HepG2 (cell line): ENCODE measurements at regions not wholly inside any gene's neighbourhood (a gene's known extent, or its start where the extent isn't known, plus 50 kb on each side); places are given as distances from the start of the nearest gene placed in this dataset.

Experiments used
- BHLHE40 ChIP-seq: IDR thresholded peaks from 2 replicates; pipeline ENCODE4 v1.6.1; 2011; ENCODE audit warnings: low read length, improper control_type of control experiment
- FUBP1 ChIP-seq: sonication (generic); formaldehyde crosslinking; IDR thresholded peaks from 2 replicates; pipeline ENCODE4 v1.5.1; 2020; ENCODE audit warnings: missing genetic modification reagents, mild to moderate bottlenecking, borderline replicate concordance
- GATA4 ChIP-seq: sonication (generic); IDR thresholded peaks from 2 replicates; pipeline ENCODE4 v1.6.1; 2016; ENCODE audit warnings: antibody characterized with exemption, low read depth, borderline replicate concordance
- HMG20A ChIP-seq: IDR thresholded peaks from 2 replicates; pipeline ENCODE4 v1.6.1; 2016; ENCODE audit warnings: borderline replicate concordance
- ISX ChIP-seq: sonication (generic); formaldehyde crosslinking; conservative IDR thresholded peaks from 2 replicates; pipeline ENCODE4 v1.5.0; 2020; ENCODE audit warnings: missing genetic modification reagents
- MED13 ChIP-seq: sonication (generic); formaldehyde crosslinking; IDR thresholded peaks from 2 replicates; pipeline ENCODE4 v1.5.0; 2020; ENCODE audit warnings: missing genetic modification reagents
- NCOA1 ChIP-seq: sonication (generic); formaldehyde crosslinking; IDR thresholded peaks from 2 replicates; pipeline ENCODE4 v1.9.0; 2021; ENCODE audit warnings: missing genetic modification reagents
- RBAK ChIP-seq: sonication (generic); formaldehyde crosslinking; IDR thresholded peaks from 2 replicates; pipeline ENCODE4 v1.5.1; 2020; ENCODE audit warnings: mild to moderate bottlenecking, missing genetic modification reagents
- SAP130 ChIP-seq: IDR thresholded peaks from 2 replicates; pipeline ENCODE4 v1.6.1; 2016; ENCODE audit warnings: low read depth
- ZBTB39 ChIP-seq: sonication (generic); formaldehyde crosslinking; IDR thresholded peaks from 2 replicates; pipeline ENCODE4 v1.5.0; 2020; ENCODE audit warnings: missing genetic modification reagents
- ZNF121 ChIP-seq: sonication (generic); formaldehyde crosslinking; IDR thresholded peaks from 2 replicates; pipeline ENCODE4 v1.5.0; 2020; ENCODE audit warnings: mild to moderate bottlenecking, missing genetic modification reagents
- ZNF225 ChIP-seq: sonication (generic); formaldehyde crosslinking; IDR thresholded peaks from 2 replicates; pipeline ENCODE4 v1.4.0; 2020; ENCODE audit warnings: mild to moderate bottlenecking, missing genetic modification reagents
- ZNF776 ChIP-seq: sonication (generic); formaldehyde crosslinking; IDR thresholded peaks from 2 replicates; pipeline ENCODE4 v1.4.0; 2020; ENCODE audit warnings: mild to moderate bottlenecking, missing genetic modification reagents
- ZSCAN9 ChIP-seq: IDR thresholded peaks from 2 replicates; pipeline ENCODE4 v1.6.1; 2016; ENCODE audit warnings: borderline replicate concordance
- TF ChIP-seq, protein P1 (sequence below): sonication (generic); formaldehyde crosslinking; IDR thresholded peaks from 2 replicates; pipeline ENCODE4 v1.4.0; 2020; ENCODE audit warnings: missing genetic modification reagents
- TF ChIP-seq, protein P2 (sequence below), 2 experiments: sonication (generic) in 1 of 2; formaldehyde crosslinking in 1 of 2; IDR thresholded peaks; 2 replicates each; pipeline versions ENCODE4 v1.5.1 to v1.6.1; 2011 to 2020; ENCODE audit warnings: borderline replicate concordance in 1 of 2, low read depth in 1 of 2, low read length in 1 of 2, mild to moderate bottlenecking in 1 of 2, missing genetic modification reagents in 1 of 2, moderate library complexity in 1 of 2
- TF ChIP-seq, protein P3 (sequence below): sonication (generic); formaldehyde crosslinking; IDR thresholded peaks from 2 replicates; pipeline ENCODE4 v1.5.0; 2020; ENCODE audit warnings: missing genetic modification reagents
- TF ChIP-seq, protein P4 (sequence below): sonication (generic); formaldehyde crosslinking; IDR thresholded peaks from 2 replicates; pipeline ENCODE4 v1.8.1; 2023; ENCODE audit warnings: mild to moderate bottlenecking, missing genetic modification reagents

- TF ChIP-seq, protein P1, sequence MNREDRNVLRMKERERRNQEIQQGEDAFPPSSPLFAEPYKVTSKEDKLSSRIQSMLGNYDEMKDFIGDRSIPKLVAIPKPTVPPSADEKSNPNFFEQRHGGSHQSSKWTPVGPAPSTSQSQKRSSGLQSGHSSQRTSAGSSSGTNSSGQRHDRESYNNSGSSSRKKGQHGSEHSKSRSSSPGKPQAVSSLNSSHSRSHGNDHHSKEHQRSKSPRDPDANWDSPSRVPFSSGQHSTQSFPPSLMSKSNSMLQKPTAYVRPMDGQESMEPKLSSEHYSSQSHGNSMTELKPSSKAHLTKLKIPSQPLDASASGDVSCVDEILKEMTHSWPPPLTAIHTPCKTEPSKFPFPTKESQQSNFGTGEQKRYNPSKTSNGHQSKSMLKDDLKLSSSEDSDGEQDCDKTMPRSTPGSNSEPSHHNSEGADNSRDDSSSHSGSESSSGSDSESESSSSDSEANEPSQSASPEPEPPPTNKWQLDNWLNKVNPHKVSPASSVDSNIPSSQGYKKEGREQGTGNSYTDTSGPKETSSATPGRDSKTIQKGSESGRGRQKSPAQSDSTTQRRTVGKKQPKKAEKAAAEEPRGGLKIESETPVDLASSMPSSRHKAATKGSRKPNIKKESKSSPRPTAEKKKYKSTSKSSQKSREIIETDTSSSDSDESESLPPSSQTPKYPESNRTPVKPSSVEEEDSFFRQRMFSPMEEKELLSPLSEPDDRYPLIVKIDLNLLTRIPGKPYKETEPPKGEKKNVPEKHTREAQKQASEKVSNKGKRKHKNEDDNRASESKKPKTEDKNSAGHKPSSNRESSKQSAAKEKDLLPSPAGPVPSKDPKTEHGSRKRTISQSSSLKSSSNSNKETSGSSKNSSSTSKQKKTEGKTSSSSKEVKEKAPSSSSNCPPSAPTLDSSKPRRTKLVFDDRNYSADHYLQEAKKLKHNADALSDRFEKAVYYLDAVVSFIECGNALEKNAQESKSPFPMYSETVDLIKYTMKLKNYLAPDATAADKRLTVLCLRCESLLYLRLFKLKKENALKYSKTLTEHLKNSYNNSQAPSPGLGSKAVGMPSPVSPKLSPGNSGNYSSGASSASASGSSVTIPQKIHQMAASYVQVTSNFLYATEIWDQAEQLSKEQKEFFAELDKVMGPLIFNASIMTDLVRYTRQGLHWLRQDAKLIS = no peak
- TF ChIP-seq, protein P2, sequence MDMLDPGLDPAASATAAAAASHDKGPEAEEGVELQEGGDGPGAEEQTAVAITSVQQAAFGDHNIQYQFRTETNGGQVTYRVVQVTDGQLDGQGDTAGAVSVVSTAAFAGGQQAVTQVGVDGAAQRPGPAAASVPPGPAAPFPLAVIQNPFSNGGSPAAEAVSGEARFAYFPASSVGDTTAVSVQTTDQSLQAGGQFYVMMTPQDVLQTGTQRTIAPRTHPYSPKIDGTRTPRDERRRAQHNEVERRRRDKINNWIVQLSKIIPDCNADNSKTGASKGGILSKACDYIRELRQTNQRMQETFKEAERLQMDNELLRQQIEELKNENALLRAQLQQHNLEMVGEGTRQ (IDR thresholded peaks at IDR 0.05; ENCODE audit: low read depth, low read length) = no peak
- TF ChIP-seq, protein P2 (CRISPR knock-in tag; IDR thresholded peaks at IDR 0.05; ENCODE audit: borderline replicate concordance) = no peak
- TF ChIP-seq ZNF121 (no peak), SAP130 (CRISPR knock-in tag) (peak; percentile 72), FUBP1 (CRISPR knock-in tag) (no peak), MED13 (CRISPR knock-in tag) (no peak), ZNF776 (CRISPR knock-in tag) (no peak), BHLHE40 (peak; percentile 20; the same call in 1 of the 2 replicates), ISX (CRISPR knock-in tag) (no peak), HMG20A (CRISPR knock-in tag) (peak; percentile 96), NCOA1 (CRISPR knock-in tag) (peak; percentile 76; the same call in 1 of the 2 replicates), ZSCAN9 (CRISPR knock-in tag) (peak; percentile 21; the same call in 1 of the 2 replicates), GATA4 (0 out of 2 replicates have a peak, but pooled peaks have one; percentile 17), ZBTB39 (no peak), ZNF225 (no peak), RBAK (no peak)
- TF ChIP-seq, protein P3, sequence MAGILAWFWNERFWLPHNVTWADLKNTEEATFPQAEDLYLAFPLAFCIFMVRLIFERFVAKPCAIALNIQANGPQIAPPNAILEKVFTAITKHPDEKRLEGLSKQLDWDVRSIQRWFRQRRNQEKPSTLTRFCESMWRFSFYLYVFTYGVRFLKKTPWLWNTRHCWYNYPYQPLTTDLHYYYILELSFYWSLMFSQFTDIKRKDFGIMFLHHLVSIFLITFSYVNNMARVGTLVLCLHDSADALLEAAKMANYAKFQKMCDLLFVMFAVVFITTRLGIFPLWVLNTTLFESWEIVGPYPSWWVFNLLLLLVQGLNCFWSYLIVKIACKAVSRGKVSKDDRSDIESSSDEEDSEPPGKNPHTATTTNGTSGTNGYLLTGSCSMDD (CRISPR knock-in tag) = no peak
- TF ChIP-seq, protein P4, sequence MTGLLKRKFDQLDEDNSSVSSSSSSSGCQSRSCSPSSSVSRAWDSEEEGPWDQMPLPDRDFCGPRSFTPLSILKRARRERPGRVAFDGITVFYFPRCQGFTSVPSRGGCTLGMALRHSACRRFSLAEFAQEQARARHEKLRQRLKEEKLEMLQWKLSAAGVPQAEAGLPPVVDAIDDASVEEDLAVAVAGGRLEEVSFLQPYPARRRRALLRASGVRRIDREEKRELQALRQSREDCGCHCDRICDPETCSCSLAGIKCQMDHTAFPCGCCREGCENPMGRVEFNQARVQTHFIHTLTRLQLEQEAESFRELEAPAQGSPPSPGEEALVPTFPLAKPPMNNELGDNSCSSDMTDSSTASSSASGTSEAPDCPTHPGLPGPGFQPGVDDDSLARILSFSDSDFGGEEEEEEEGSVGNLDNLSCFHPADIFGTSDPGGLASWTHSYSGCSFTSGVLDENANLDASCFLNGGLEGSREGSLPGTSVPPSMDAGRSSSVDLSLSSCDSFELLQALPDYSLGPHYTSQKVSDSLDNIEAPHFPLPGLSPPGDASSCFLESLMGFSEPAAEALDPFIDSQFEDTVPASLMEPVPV (CRISPR knock-in tag) = no peak
These were observed 221.5 kb downstream of the ZIC4 start (continued) for GRCh38 chr3:147184794-147185193.
